Erythroblast (primary cell): ENCODE measurements at regions not wholly inside any gene's neighbourhood (a gene's known extent, or its start where the extent isn't known, plus 50 kb on each side); places are given as distances from the start of the nearest gene placed in this dataset.

Experiments used
- GATA1 ChIP-seq: IDR thresholded peaks from 2 replicates; pipeline ENCODE4 v1.6.1; 2011; ENCODE audit warnings: low read depth, mild to moderate bottlenecking, control low read depth, low read length, moderate library complexity
- POLR2A ChIP-seq: IDR thresholded peaks from 2 replicates; pipeline ENCODE4 v1.6.1; 2011; ENCODE audit warnings: mild to moderate bottlenecking, low read length

GRCh38 chr3:5504135-5504534 lies 316.6 kb downstream of the EDEM1 start:
- TF ChIP-seq POLR2A (no peak), GATA1 (no peak)
